Activated CD8-positive, alpha-beta memory T cell treated with anti-CD3 and anti-CD28 coated beads, Interleukin-2, amount 10 ng/mL, durations not matched to agents 7 days and 5 days (primary cell): ENCODE measurements at regions not wholly inside any gene's neighbourhood (a gene's known extent, or its start where the extent isn't known, plus 50 kb on each side); places are given as distances from the start of the nearest gene placed in this dataset.

Source experiments
- ATAC-seq: fragments of 150-1000 bp; cut with Tn5 transposase; one replicate; pipeline ENCODE4 v1.10.0; 2021; ENCODE audit warnings: moderate library complexity
- CTCF ChIA-PET: fragments of 350-600 bp; sonication (Branson Sonifier 250); formaldehyde crosslinking; loops from one replicate; lab custom pipeline; 2021; ENCODE audit warnings: antibody characterized with exemption; lab: Charles Lee
- DNase-seq: peaks from one replicate; pipeline ENCODE4 v3.0.0-alpha.2; 2020
- H3K27ac Mint-ChIP-seq: one replicate; pipeline ENCODE4 v1.8.0; 2021; ENCODE audit warnings: mild to moderate bottlenecking, mixed read lengths
- H3K27me3 Mint-ChIP-seq: one replicate; pipeline ENCODE4 v1.8.0; 2021; ENCODE audit warnings: mixed read lengths
- H3K36me3 Mint-ChIP-seq: one replicate; pipeline ENCODE4 v1.8.0; 2021; ENCODE audit warnings: mild to moderate bottlenecking, mixed read lengths
- H3K4me1 Mint-ChIP-seq: one replicate; pipeline ENCODE4 v1.8.0; 2021; ENCODE audit warnings: mixed read lengths
- H3K4me3 Mint-ChIP-seq: one replicate; pipeline ENCODE4 v1.8.0; 2021; ENCODE audit warnings: mild to moderate bottlenecking, moderate library complexity, mixed read lengths
- H3K9me3 Mint-ChIP-seq: one replicate; pipeline ENCODE4 v1.8.0; 2022; ENCODE audit warnings: low read depth, mixed read lengths

GRCh38 chr9:109579191-109579948 lies 81.3 kb upstream of the PTPN3 start:
- Mint-ChIP-seq H3K9me3 (no peaks in the 10 kb centered on the region), H3K4me1 (no peaks in the 10 kb centered on the region), H3K27me3 (no peaks in the 10 kb centered on the region), H3K27ac (no peak overlapping the region), H3K36me3 (no peaks in the 10 kb centered on the region), H3K4me3 (no peak overlapping the region)
- CTCF ChIA-PET, result no interaction called here
- DNase-seq (no peak), ATAC-seq (no peak)

DNA sequence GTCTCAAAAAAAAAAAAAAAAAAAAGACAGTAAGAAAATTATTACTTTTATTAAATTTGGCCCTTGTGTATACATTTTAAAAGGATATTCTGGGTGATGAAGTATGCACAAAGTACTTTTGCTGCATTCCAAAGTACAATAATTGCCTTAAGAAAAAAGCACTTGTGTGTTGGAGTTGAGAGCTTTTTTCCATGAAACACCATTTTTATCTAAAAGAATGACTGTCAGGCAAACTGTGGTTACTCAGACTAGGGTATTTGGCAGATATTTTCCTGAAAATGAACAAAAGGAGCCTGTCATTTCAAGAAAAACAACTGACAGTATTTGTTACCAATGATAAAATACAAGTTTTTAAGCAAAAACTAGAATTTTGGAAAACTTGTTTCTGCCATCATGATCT lies 84.3 kb upstream of the PTPN3 start:
- H3K36me3 Mint-ChIP-seq, result no peaks in the 10 kb centered on the region
- DNase-seq, result no peak
- no peak overlapping the region for H3K27ac Mint-ChIP-seq
- no peak overlapping the region for H3K4me3 Mint-ChIP-seq
- no peak for ATAC-seq
- no peaks in the 10 kb centered on the region for H3K9me3 Mint-ChIP-seq
- H3K4me1 Mint-ChIP-seq, result no peaks in the 10 kb centered on the region
- CTCF ChIA-PET, result no interaction called here
- no peaks in the 10 kb centered on the region for H3K27me3 Mint-ChIP-seq

DNA sequence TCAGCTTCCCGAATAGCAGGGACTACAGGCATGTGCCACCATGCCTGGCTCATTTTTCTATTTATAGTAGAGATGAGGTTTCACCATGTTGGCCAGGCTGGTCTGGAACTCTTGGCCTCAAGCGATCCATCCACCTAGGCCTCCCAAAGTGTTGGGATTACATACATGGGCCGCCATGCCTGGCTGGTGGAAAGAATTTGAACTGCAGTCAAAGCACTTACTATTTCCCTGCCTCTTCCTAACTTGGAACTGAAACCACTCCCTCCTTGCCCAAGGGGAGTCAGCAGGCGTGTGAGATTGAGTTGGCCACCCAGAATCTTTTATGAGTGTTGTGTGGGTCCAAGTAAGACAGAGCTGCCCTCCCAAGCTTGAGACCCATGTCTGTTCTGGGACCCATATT lies 86.1 kb upstream of the PTPN3 start:
- H3K27ac Mint-ChIP-seq, result no peak overlapping the region
- H3K9me3 Mint-ChIP-seq, result no peaks in the 10 kb centered on the region
- H3K4me1 Mint-ChIP-seq, result no peaks in the 10 kb centered on the region
- H3K27me3 Mint-ChIP-seq, result no peaks in the 10 kb centered on the region
- H3K4me3 Mint-ChIP-seq, result no peak overlapping the region
- ATAC-seq (no peak), DNase-seq (no peak)
- no peaks in the 10 kb centered on the region for H3K36me3 Mint-ChIP-seq
- CTCF ChIA-PET, result no interaction called here

DNA sequence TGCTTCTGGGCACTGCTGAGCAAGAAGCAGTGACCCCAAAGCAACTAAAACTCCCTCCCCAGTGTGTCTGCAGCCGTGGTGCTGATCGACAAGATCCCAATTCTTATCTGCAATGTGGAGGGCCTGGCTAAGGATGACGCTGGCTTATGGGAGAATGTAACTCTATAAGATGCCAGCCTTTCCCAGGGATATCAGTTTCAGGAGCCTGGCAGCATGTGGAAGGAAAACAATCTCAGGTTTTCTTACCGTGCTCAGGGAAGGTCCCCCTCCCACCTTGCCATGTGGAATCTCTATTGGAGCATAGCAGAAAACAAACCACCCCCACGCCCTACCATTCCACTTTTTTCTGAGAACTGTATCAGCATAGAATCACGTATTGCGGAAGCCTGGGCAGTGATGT lies 87.7 kb upstream of the PTPN3 start:
- ATAC-seq, result no peak
- H3K36me3 Mint-ChIP-seq, result no peaks in the 10 kb centered on the region
- no peaks in the 10 kb centered on the region for H3K9me3 Mint-ChIP-seq
- H3K27me3 Mint-ChIP-seq, result no peaks in the 10 kb centered on the region
- no peak for DNase-seq
- no peak overlapping the region for H3K27ac Mint-ChIP-seq
- H3K4me1 Mint-ChIP-seq, result no peaks in the 10 kb centered on the region
- no peak overlapping the region for H3K4me3 Mint-ChIP-seq
- CTCF ChIA-PET, result no interaction called here

DNA sequence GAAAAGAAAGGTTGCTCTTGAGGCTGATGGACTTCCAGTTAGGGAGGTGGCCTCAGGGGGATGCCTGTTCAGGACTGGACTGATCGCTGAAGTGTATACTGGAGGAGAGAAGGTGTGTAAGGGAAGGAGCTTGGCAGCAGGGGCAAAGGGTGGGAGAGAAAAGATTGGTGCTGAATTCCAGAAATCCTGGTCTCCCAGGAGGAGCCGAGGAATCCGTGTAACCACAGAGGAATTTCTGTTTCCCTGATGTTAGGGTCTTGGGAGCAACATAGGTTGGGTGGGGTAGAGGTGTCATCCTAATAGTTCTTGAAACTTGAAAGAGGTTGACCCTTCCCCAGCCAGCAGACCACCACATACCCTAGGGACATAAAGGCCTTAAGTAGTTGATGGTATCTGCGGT lies 88.9 kb upstream of the PTPN3 start:
- Mint-ChIP-seq H3K4me3 (no peak overlapping the region), H3K27me3 (no peaks in the 10 kb centered on the region)

GRCh38 chr9:109588415-109588814 lies 90.3 kb upstream of the PTPN3 start:
- DNase-seq (no peak), ATAC-seq (no peak)
- no peaks in the 10 kb centered on the region for H3K36me3 Mint-ChIP-seq
- no peaks in the 10 kb centered on the region for H3K27me3 Mint-ChIP-seq
- no peak overlapping the region for H3K27ac Mint-ChIP-seq
- CTCF ChIA-PET, result interaction anchor here (0.6 kb wide), 1 partner anchor 14 kb away, joined by 3 read pairs; no protein-coding TSS in a partner anchor
- H3K9me3 Mint-ChIP-seq, result no peaks in the 10 kb centered on the region
- no peaks in the 10 kb centered on the region for H3K4me1 Mint-ChIP-seq
- no peak overlapping the region for H3K4me3 Mint-ChIP-seq

More for the DNA sequence above, 88.9 kb upstream of the PTPN3 start:
- no peak for DNase-seq
- no peaks in the 10 kb centered on the region for H3K9me3 Mint-ChIP-seq
- no peak overlapping the region for H3K27ac Mint-ChIP-seq
- CTCF ChIA-PET, result no interaction called here
- no peaks in the 10 kb centered on the region for H3K4me1 Mint-ChIP-seq
- H3K36me3 Mint-ChIP-seq, result no peaks in the 10 kb centered on the region
- ATAC-seq, result no peak

GRCh38 chr9:109590966-109591365 lies 92.9 kb upstream of the PTPN3 start:
- no peak overlapping the region for H3K27ac Mint-ChIP-seq
- H3K4me3 Mint-ChIP-seq, result no peak overlapping the region
- CTCF ChIA-PET, result no interaction called here
- no peaks in the 10 kb centered on the region for H3K4me1 Mint-ChIP-seq
- no peaks in the 10 kb centered on the region for H3K27me3 Mint-ChIP-seq
- H3K36me3 Mint-ChIP-seq, result no peaks in the 10 kb centered on the region
- DNase-seq (no peak), ATAC-seq (no peak)
- H3K9me3 Mint-ChIP-seq, result no peaks in the 10 kb centered on the region

- H3K9me3 Mint-ChIP-seq, result no peaks in the 10 kb centered on the region
- DNase-seq (no peak), ATAC-seq (no peak)
- H3K36me3 Mint-ChIP-seq, result no peaks in the 10 kb centered on the region
- no peaks in the 10 kb centered on the region for H3K4me1 Mint-ChIP-seq
- H3K27me3 Mint-ChIP-seq, result no peaks in the 10 kb centered on the region
- CTCF ChIA-PET, result no interaction called here
- H3K4me3 Mint-ChIP-seq, result no peak overlapping the region
- H3K27ac Mint-ChIP-seq, result no peak overlapping the region
These were observed 93.6 kb upstream of the PTPN3 start for GRCh38 chr9:109591691-109592090.

- H3K27me3 Mint-ChIP-seq, result no peaks in the 10 kb centered on the region
- H3K9me3 Mint-ChIP-seq, result no peaks in the 10 kb centered on the region
- no peak overlapping the region for H3K4me3 Mint-ChIP-seq
- no peaks in the 10 kb centered on the region for H3K36me3 Mint-ChIP-seq
- no peak overlapping the region for H3K27ac Mint-ChIP-seq
- no peak for DNase-seq
- H3K4me1 Mint-ChIP-seq, result no peaks in the 10 kb centered on the region
- CTCF ChIA-PET, result no interaction called here
- no peak for ATAC-seq
These were observed 95.5 kb upstream of the PTPN3 start for GRCh38 chr9:109593612-109594011.

GRCh38 chr9:109597496-109597895 lies 99.4 kb upstream of the PTPN3 start:
- Mint-ChIP-seq H3K27ac (no peak overlapping the region), H3K4me3 (no peak overlapping the region), H3K9me3 (peaks cover 2% of the 10 kb centered on the region), H3K4me1 (no peaks in the 10 kb centered on the region), H3K36me3 (no peaks in the 10 kb centered on the region), H3K27me3 (no peaks in the 10 kb centered on the region)
- no peak for ATAC-seq
- CTCF ChIA-PET, result no interaction called here
- no peak for DNase-seq

GRCh38 chr9:109599131-109599530 lies 101.0 kb upstream of the PTPN3 start:
- CTCF ChIA-PET, result no interaction called here
- Mint-ChIP-seq H3K27ac (no peak overlapping the region), H3K9me3 (peaks cover 2% of the 10 kb centered on the region), H3K36me3 (no peaks in the 10 kb centered on the region), H3K4me3 (no peak overlapping the region), H3K27me3 (no peaks in the 10 kb centered on the region), H3K4me1 (no peaks in the 10 kb centered on the region)
- ATAC-seq (no peak), DNase-seq (no peak)

GRCh38 chr9:109599711-109600110 lies 101.6 kb upstream of the PTPN3 start:
- no peak overlapping the region for H3K4me3 Mint-ChIP-seq
- H3K27me3 Mint-ChIP-seq, result no peaks in the 10 kb centered on the region
- no peaks in the 10 kb centered on the region for H3K4me1 Mint-ChIP-seq
- H3K27ac Mint-ChIP-seq, result no peak overlapping the region
- peaks cover 2% of the 10 kb centered on the region for H3K9me3 Mint-ChIP-seq
- CTCF ChIA-PET, result no interaction called here
- DNase-seq (no peak), ATAC-seq (no peak)
- H3K36me3 Mint-ChIP-seq, result no peaks in the 10 kb centered on the region

DNA sequence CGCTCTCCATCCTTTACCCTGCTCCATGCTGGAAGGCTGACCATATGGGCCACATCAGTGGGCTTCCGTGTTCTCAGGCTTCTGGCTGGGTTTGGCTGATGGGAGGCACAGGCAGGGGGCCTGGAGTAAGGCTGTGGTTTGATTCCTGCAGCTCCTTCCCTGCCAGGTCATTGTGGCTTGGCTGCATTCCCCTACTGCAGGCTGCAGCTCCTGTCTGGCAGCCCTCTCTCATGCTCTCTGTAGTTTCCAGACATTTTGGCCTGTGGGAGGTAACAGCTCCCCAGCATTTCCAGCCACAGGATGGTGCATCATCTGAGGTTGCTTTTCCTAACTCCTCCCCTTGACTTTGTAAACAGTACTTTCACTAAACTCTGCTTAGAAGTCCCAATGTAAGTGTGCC lies 102.0 kb upstream of the PTPN3 start:
- ATAC-seq (no peak), DNase-seq (no peak)
- Mint-ChIP-seq H3K4me3 (no peak overlapping the region), H3K27me3 (no peaks in the 10 kb centered on the region), H3K9me3 (peaks cover 2% of the 10 kb centered on the region), H3K4me1 (no peaks in the 10 kb centered on the region), H3K36me3 (no peaks in the 10 kb centered on the region), H3K27ac (no peak overlapping the region)
- CTCF ChIA-PET, result no interaction called here

- Mint-ChIP-seq H3K4me1 (no peaks in the 10 kb centered on the region), H3K9me3 (peaks cover 2% of the 10 kb centered on the region), H3K27me3 (no peaks in the 10 kb centered on the region), H3K4me3 (no peak overlapping the region), H3K36me3 (no peaks in the 10 kb centered on the region), H3K27ac (no peak overlapping the region)
- CTCF ChIA-PET, result no interaction called here
- no peak for DNase-seq
- no peak for ATAC-seq
These were observed 103.1 kb upstream of the PTPN3 start for GRCh38 chr9:109601181-109601580.
